ENCODE measurements at regions not wholly inside any gene's neighbourhood (a gene's known extent, or its start where the extent isn't known, plus 50 kb on each side); places are given as distances from the start of the nearest gene placed in this dataset.

GRCh38 chr9:90966031-90966290 is 164.3 kb downstream of the SYK start:
- no peaks in the 10 kb centered on the region for H3K79me2 ChIP-seq (ENCODE audit: control insufficient read depth, insufficient read depth, low read length, unreplicated experiment)
- H3K27me3 ChIP-seq (ENCODE audit: insufficient read depth, low read length) = no peaks in the 10 kb centered on the region
- no peak overlapping the region for H3K4me3 ChIP-seq (ENCODE audit: low read depth, low read length)
- no peaks in the 10 kb centered on the region for H3K36me3 ChIP-seq (ENCODE audit: insufficient read depth, low read length)
- no peak overlapping the region for H3K27ac ChIP-seq (ENCODE audit: low read depth, low read length)
- no peak overlapping the region for H2AFZ ChIP-seq (ENCODE audit: low read length, unreplicated experiment)
- H3K4me1 ChIP-seq (ENCODE audit: control insufficient read depth, insufficient read depth, low read length, unreplicated experiment) = peaks cover 25% of the 10 kb centered on the region

GRCh38 chr9:90966480-90967144 is 165.0 kb downstream of the SYK start:
- no peak overlapping the region for H2AFZ ChIP-seq (ENCODE audit: low read length, unreplicated experiment)
- H3K27ac ChIP-seq (ENCODE audit: low read depth, low read length) = no peak overlapping the region
- no peaks in the 10 kb centered on the region for H3K36me3 ChIP-seq (ENCODE audit: insufficient read depth, low read length)
- H3K4me3 ChIP-seq (ENCODE audit: low read depth, low read length) = no peak overlapping the region
- no peaks in the 10 kb centered on the region for H3K79me2 ChIP-seq (ENCODE audit: control insufficient read depth, insufficient read depth, low read length, unreplicated experiment)
- H3K27me3 ChIP-seq (ENCODE audit: insufficient read depth, low read length) = no peaks in the 10 kb centered on the region
- H3K4me1 ChIP-seq (ENCODE audit: control insufficient read depth, insufficient read depth, low read length, unreplicated experiment) = peaks cover 18% of the 10 kb centered on the region

- no peaks in the 10 kb centered on the region for H3K79me2 ChIP-seq (ENCODE audit: control insufficient read depth, insufficient read depth, low read length, unreplicated experiment)
- H3K4me3 ChIP-seq (ENCODE audit: low read depth, low read length) = no peak overlapping the region
- peaks cover 16% of the 10 kb centered on the region for H3K4me1 ChIP-seq (ENCODE audit: control insufficient read depth, insufficient read depth, low read length, unreplicated experiment)
- H3K27ac ChIP-seq (ENCODE audit: low read depth, low read length) = no peak overlapping the region
- H3K36me3 ChIP-seq (ENCODE audit: insufficient read depth, low read length) = no peaks in the 10 kb centered on the region
- H2AFZ ChIP-seq (ENCODE audit: low read length, unreplicated experiment) = no peak overlapping the region
- no peaks in the 10 kb centered on the region for H3K27me3 ChIP-seq (ENCODE audit: insufficient read depth, low read length)
Measured at GRCh38 chr9:90967145-90967538, 165.5 kb downstream of the SYK start.

- no peaks in the 10 kb centered on the region for H3K79me2 ChIP-seq (ENCODE audit: control insufficient read depth, insufficient read depth, low read length, unreplicated experiment)
- H3K27me3 ChIP-seq (ENCODE audit: insufficient read depth, low read length) = no peaks in the 10 kb centered on the region
- no peak overlapping the region for H3K4me3 ChIP-seq (ENCODE audit: low read depth, low read length)
- peaks cover 12% of the 10 kb centered on the region for H3K4me1 ChIP-seq (ENCODE audit: control insufficient read depth, insufficient read depth, low read length, unreplicated experiment)
- no peak overlapping the region for H2AFZ ChIP-seq (ENCODE audit: low read length, unreplicated experiment)
- H3K27ac ChIP-seq (ENCODE audit: low read depth, low read length) = no peak overlapping the region
- no peaks in the 10 kb centered on the region for H3K36me3 ChIP-seq (ENCODE audit: insufficient read depth, low read length)
Measured at GRCh38 chr9:90969021-90969675, 167.5 kb downstream of the SYK start.

GRCh38 chr9:90970608-90971007 is 169.0 kb downstream of the SYK start:
- peaks cover 11% of the 10 kb centered on the region for H3K4me1 ChIP-seq (ENCODE audit: control insufficient read depth, insufficient read depth, low read length, unreplicated experiment)

GRCh38 chr9:90972057-90972456 is 170.4 kb downstream of the SYK start:
- Histone ChIP-seq H3K27me3 (ENCODE audit: insufficient read depth, low read length) (no peaks in the 10 kb centered on the region), H3K79me2 (ENCODE audit: control insufficient read depth, insufficient read depth, low read length, unreplicated experiment) (no peaks in the 10 kb centered on the region), H3K4me3 (ENCODE audit: low read depth, low read length) (no peak overlapping the region), H3K36me3 (ENCODE audit: insufficient read depth, low read length) (no peaks in the 10 kb centered on the region), H3K4me1 (ENCODE audit: control insufficient read depth, insufficient read depth, low read length, unreplicated experiment) (no peaks in the 10 kb centered on the region), H3K27ac (ENCODE audit: low read depth, low read length) (no peak overlapping the region), H2AFZ (ENCODE audit: low read length, unreplicated experiment) (no peak overlapping the region)

More at GRCh38 chr9:90970608-90971007, 169.0 kb downstream of the SYK start:
- Histone ChIP-seq H3K27ac (ENCODE audit: low read depth, low read length) (no peak overlapping the region), H3K36me3 (ENCODE audit: insufficient read depth, low read length) (no peaks in the 10 kb centered on the region), H2AFZ (ENCODE audit: low read length, unreplicated experiment) (no peak overlapping the region), H3K27me3 (ENCODE audit: insufficient read depth, low read length) (no peaks in the 10 kb centered on the region), H3K4me3 (ENCODE audit: low read depth, low read length) (no peak overlapping the region), H3K79me2 (ENCODE audit: control insufficient read depth, insufficient read depth, low read length, unreplicated experiment) (no peaks in the 10 kb centered on the region)

- H2AFZ ChIP-seq (ENCODE audit: low read length, unreplicated experiment) = no peak overlapping the region
Measured at GRCh38 chr9:90974016-90974415, 172.4 kb downstream of the SYK start.

GRCh38 chr9:90974643-90975245 is 173.1 kb downstream of the SYK start:
- H3K36me3 ChIP-seq (ENCODE audit: insufficient read depth, low read length) = no peaks in the 10 kb centered on the region
- H2AFZ ChIP-seq (ENCODE audit: low read length, unreplicated experiment) = no peak overlapping the region
- H3K4me1 ChIP-seq (ENCODE audit: control insufficient read depth, insufficient read depth, low read length, unreplicated experiment) = no peaks in the 10 kb centered on the region
- H3K4me3 ChIP-seq (ENCODE audit: low read depth, low read length) = no peak overlapping the region
- H3K27me3 ChIP-seq (ENCODE audit: insufficient read depth, low read length) = no peaks in the 10 kb centered on the region
- no peaks in the 10 kb centered on the region for H3K79me2 ChIP-seq (ENCODE audit: control insufficient read depth, insufficient read depth, low read length, unreplicated experiment)
- H3K27ac ChIP-seq (ENCODE audit: low read depth, low read length) = no peak overlapping the region

More at GRCh38 chr9:90974016-90974415, 172.4 kb downstream of the SYK start:
- Histone ChIP-seq H3K4me3 (ENCODE audit: low read depth, low read length) (no peak overlapping the region), H3K27ac (ENCODE audit: low read depth, low read length) (no peak overlapping the region), H3K4me1 (ENCODE audit: control insufficient read depth, insufficient read depth, low read length, unreplicated experiment) (no peaks in the 10 kb centered on the region), H3K79me2 (ENCODE audit: control insufficient read depth, insufficient read depth, low read length, unreplicated experiment) (no peaks in the 10 kb centered on the region), H3K36me3 (ENCODE audit: insufficient read depth, low read length) (no peaks in the 10 kb centered on the region), H3K27me3 (ENCODE audit: insufficient read depth, low read length) (no peaks in the 10 kb centered on the region)

- Histone ChIP-seq H3K79me2 (ENCODE audit: control insufficient read depth, insufficient read depth, low read length, unreplicated experiment) (no peaks in the 10 kb centered on the region), H3K4me1 (ENCODE audit: control insufficient read depth, insufficient read depth, low read length, unreplicated experiment) (no peaks in the 10 kb centered on the region), H3K4me3 (ENCODE audit: low read depth, low read length) (no peak overlapping the region), H2AFZ (ENCODE audit: low read length, unreplicated experiment) (no peak overlapping the region), H3K27ac (ENCODE audit: low read depth, low read length) (no peak overlapping the region), H3K36me3 (ENCODE audit: insufficient read depth, low read length) (no peaks in the 10 kb centered on the region), H3K27me3 (ENCODE audit: insufficient read depth, low read length) (no peaks in the 10 kb centered on the region)
Measured at GRCh38 chr9:90975781-90976538, 174.3 kb downstream of the SYK start.

- no peaks in the 10 kb centered on the region for H3K79me2 ChIP-seq (ENCODE audit: control insufficient read depth, insufficient read depth, low read length, unreplicated experiment)
- no peaks in the 10 kb centered on the region for H3K36me3 ChIP-seq (ENCODE audit: insufficient read depth, low read length)
- no peaks in the 10 kb centered on the region for H3K4me1 ChIP-seq (ENCODE audit: control insufficient read depth, insufficient read depth, low read length, unreplicated experiment)
- H2AFZ ChIP-seq (ENCODE audit: low read length, unreplicated experiment) = no peak overlapping the region
- H3K4me3 ChIP-seq (ENCODE audit: low read depth, low read length) = no peak overlapping the region
- H3K27me3 ChIP-seq (ENCODE audit: insufficient read depth, low read length) = no peaks in the 10 kb centered on the region
- no peak overlapping the region for H3K27ac ChIP-seq (ENCODE audit: low read depth, low read length)
Measured at GRCh38 chr9:90979138-90979551, 177.5 kb downstream of the SYK start.

All from ACC112 (cell line).